22Rv1 (cell line): ENCODE measurements at regions not wholly inside any gene's neighbourhood (a gene's known extent, or its start where the extent isn't known, plus 50 kb on each side); places are given as distances from the start of the nearest gene placed in this dataset.

ENCODE experiments used
- ZFX ChIP-seq: fragments of 450-650 bp; IDR thresholded peaks from 2 replicates; pipeline ENCODE4 v1.6.1; 2017; ENCODE audit warnings: antibody characterized with exemption, borderline replicate concordance
- TF ChIP-seq, protein P1 (sequence below): fragments of 450-650 bp; IDR thresholded peaks from 2 replicates; pipeline ENCODE4 v1.5.1; 2017; ENCODE audit warnings: mild to moderate bottlenecking

DNA sequence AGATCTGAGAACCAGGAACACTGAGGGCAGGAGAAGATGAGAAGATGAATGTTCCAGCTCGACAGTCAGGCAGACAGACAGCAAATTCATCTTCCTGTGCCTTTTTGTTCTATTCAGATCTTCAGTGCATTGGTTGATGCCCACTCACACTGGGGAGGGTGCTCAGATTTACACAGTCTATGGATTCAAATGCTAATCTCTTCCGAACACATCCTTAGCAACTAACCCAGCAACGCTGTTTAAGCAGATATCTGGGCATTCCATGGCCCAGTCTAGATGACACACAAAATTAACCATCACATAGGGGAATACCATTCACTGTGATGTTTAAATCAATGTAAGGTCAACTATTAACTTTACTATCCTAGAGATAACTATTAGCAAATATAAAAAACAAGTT, 571.9 kb downstream of the NYAP2 start:
- TF ChIP-seq, protein P1, sequence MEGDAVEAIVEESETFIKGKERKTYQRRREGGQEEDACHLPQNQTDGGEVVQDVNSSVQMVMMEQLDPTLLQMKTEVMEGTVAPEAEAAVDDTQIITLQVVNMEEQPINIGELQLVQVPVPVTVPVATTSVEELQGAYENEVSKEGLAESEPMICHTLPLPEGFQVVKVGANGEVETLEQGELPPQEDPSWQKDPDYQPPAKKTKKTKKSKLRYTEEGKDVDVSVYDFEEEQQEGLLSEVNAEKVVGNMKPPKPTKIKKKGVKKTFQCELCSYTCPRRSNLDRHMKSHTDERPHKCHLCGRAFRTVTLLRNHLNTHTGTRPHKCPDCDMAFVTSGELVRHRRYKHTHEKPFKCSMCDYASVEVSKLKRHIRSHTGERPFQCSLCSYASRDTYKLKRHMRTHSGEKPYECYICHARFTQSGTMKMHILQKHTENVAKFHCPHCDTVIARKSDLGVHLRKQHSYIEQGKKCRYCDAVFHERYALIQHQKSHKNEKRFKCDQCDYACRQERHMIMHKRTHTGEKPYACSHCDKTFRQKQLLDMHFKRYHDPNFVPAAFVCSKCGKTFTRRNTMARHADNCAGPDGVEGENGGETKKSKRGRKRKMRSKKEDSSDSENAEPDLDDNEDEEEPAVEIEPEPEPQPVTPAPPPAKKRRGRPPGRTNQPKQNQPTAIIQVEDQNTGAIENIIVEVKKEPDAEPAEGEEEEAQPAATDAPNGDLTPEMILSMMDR: no peak
- TF ChIP-seq ZFX: no peak
